Activated B cell treated with CpG ODN at 0.5 μM for 24 hours (primary cell): ENCODE measurements at regions not wholly inside any gene's neighbourhood (a gene's known extent, or its start where the extent isn't known, plus 50 kb on each side); places are given as distances from the start of the nearest gene placed in this dataset.
A peak's percentile ranks its signal among the peaks of the same experiment; 100 is the strongest.

Experiments
- ATAC-seq: fragments of 200-7000 bp; cut with Tn5 transposase; one replicate; pipeline ENCODE4 v1.10.0; 2021; ENCODE audit warnings: low read depth, mild to moderate bottlenecking, moderate library complexity
- CTCF ChIA-PET: fragments of 350-600 bp; sonication (Branson Sonifier 250); formaldehyde crosslinking; loops from one replicate; lab custom pipeline; 2021; ENCODE audit warnings: antibody characterized with exemption; lab: Charles Lee
- POLR2A ChIA-PET: fragments of 350-600 bp; sonication (Branson Sonifier 250); formaldehyde crosslinking; loops from one replicate; lab custom pipeline; 2021; ENCODE audit warnings: antibody characterized with exemption; lab: Charles Lee
- DNase-seq: peaks from one replicate; pipeline ENCODE4 v3.0.0; 2022
- H3K27ac Mint-ChIP-seq: one replicate; pipeline ENCODE4 v1.8.0; 2020; ENCODE audit warnings: mixed read lengths
- H3K27me3 Mint-ChIP-seq: one replicate; pipeline ENCODE4 v1.8.0; 2021; ENCODE audit warnings: mixed read lengths
- H3K36me3 Mint-ChIP-seq: one replicate; pipeline ENCODE4 v1.8.0; 2021; ENCODE audit warnings: low read depth, mixed read lengths
- H3K4me1 Mint-ChIP-seq: one replicate; pipeline ENCODE4 v1.8.0; 2021; ENCODE audit warnings: mixed read lengths
- H3K4me3 Mint-ChIP-seq: one replicate; pipeline ENCODE4 v1.8.0; 2020; ENCODE audit warnings: mild to moderate bottlenecking, mixed read lengths
- H3K9me3 Mint-ChIP-seq: one replicate; pipeline ENCODE4 v1.8.0; 2020; ENCODE audit warnings: mixed read lengths
- intact Hi-C: fragments of 100-400 bp; cut with micrococcal nuclease; formaldehyde crosslinking; loops from one replicate; pipeline ENCODE4 v1.15.1; 2024
- TF ChIP-seq, protein P1 (sequence below): fragments of 200-600 bp; IDR thresholded peaks from one replicate; pipeline ENCODE4 v1.8.0; 2022; ENCODE audit warnings: antibody characterized with exemption, mild to moderate bottlenecking

GRCh38 chr12:89244536-89244935, 107.8 kb downstream of the DUSP6 start:
- peaks cover 20% of the 10 kb centered on the region for H3K27me3 Mint-ChIP-seq
- no peak overlapping the region for H3K27ac Mint-ChIP-seq
- TF ChIP-seq, protein P1, sequence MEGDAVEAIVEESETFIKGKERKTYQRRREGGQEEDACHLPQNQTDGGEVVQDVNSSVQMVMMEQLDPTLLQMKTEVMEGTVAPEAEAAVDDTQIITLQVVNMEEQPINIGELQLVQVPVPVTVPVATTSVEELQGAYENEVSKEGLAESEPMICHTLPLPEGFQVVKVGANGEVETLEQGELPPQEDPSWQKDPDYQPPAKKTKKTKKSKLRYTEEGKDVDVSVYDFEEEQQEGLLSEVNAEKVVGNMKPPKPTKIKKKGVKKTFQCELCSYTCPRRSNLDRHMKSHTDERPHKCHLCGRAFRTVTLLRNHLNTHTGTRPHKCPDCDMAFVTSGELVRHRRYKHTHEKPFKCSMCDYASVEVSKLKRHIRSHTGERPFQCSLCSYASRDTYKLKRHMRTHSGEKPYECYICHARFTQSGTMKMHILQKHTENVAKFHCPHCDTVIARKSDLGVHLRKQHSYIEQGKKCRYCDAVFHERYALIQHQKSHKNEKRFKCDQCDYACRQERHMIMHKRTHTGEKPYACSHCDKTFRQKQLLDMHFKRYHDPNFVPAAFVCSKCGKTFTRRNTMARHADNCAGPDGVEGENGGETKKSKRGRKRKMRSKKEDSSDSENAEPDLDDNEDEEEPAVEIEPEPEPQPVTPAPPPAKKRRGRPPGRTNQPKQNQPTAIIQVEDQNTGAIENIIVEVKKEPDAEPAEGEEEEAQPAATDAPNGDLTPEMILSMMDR: no peak
- no peaks in the 10 kb centered on the region for H3K36me3 Mint-ChIP-seq
- DNase-seq (no peak), ATAC-seq (peak; percentile 52)
- peaks cover 19% of the 10 kb centered on the region for H3K4me1 Mint-ChIP-seq
- ChIA-PET CTCF (no interaction called here), POLR2A (no interaction called here)
- H3K4me3 Mint-ChIP-seq: no peak overlapping the region
- no peaks in the 10 kb centered on the region for H3K9me3 Mint-ChIP-seq
- intact Hi-C loops: no loop called here

- ChIA-PET POLR2A (no interaction called here), CTCF (no interaction called here)
- Mint-ChIP-seq H3K27me3 (peaks cover 17% of the 10 kb centered on the region), H3K4me1 (peaks cover 19% of the 10 kb centered on the region), H3K27ac (no peak overlapping the region), H3K36me3 (no peaks in the 10 kb centered on the region), H3K4me3 (no peak overlapping the region), H3K9me3 (no peaks in the 10 kb centered on the region)
- DNase-seq: no peak
- intact Hi-C loops: no loop called here
- no peak for ATAC-seq
- TF ChIP-seq, protein P1: no peak
Observed at GRCh38 chr12:89243771-89244170, 108.5 kb downstream of the DUSP6 start.

- Mint-ChIP-seq H3K36me3 (no peaks in the 10 kb centered on the region), H3K27ac (no peak overlapping the region), H3K27me3 (peaks cover 8% of the 10 kb centered on the region), H3K4me1 (peaks cover 18% of the 10 kb centered on the region), H3K9me3 (no peaks in the 10 kb centered on the region), H3K4me3 (no peak overlapping the region)
- ChIA-PET CTCF (no interaction called here), POLR2A (no interaction called here)
- DNase-seq: no peak
- TF ChIP-seq, protein P1: no peak
- intact Hi-C loops: no loop called here
- no peak for ATAC-seq
Observed at GRCh38 chr12:89239534-89239933, 112.8 kb downstream of the DUSP6 start.

DNA sequence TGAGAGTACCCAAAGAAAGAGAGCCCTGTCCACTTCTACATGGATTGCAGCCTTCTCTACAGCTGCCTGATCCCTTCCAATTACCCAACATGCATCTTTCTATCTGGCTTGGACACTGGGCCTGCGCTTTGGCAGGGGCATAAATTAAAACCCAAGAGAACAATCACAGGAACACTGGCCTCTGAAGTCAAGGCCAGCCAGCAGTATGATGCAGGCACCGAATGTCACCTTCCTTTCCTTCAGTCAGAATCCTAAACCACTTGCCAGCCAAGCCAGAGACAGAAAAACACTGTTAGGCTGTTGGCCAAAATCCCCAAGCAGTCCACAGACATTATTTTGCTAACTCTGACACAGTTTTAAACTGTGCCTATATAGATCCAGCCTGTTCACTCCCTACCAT, 113.7 kb downstream of the DUSP6 start:
- TF ChIP-seq, protein P1: no peak
- ATAC-seq (no peak), DNase-seq (no peak)
- CTCF ChIA-PET: no interaction called here
- POLR2A ChIA-PET: no interaction called here
- Mint-ChIP-seq H3K4me3 (no peak overlapping the region), H3K9me3 (no peaks in the 10 kb centered on the region), H3K36me3 (no peaks in the 10 kb centered on the region), H3K27ac (no peak overlapping the region), H3K27me3 (peaks cover 7% of the 10 kb centered on the region), H3K4me1 (peaks cover 10% of the 10 kb centered on the region)
- intact Hi-C loops: no loop called here

DNA sequence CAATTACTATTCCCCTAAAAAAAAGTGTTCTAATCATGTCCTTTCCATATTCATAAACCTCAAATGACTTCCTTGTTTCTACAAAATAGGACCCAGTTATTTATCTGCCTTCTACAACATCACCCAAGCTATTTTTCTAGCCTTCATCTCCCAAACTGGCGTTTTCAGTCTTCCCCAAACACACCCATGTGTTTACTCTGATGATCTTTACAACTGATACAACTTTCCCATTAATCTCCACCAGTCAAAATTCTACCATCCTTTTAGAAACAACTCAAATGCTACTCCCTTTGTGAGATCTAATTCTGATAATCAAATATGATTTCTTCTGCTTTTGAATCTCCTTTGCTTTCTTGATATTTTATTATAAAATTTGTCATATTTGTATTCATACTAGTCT, 114.5 kb downstream of the DUSP6 start:
- Mint-ChIP-seq H3K4me3 (no peak overlapping the region), H3K4me1 (peaks cover 7% of the 10 kb centered on the region), H3K27ac (no peak overlapping the region), H3K27me3 (peaks cover 3% of the 10 kb centered on the region), H3K36me3 (no peaks in the 10 kb centered on the region), H3K9me3 (no peaks in the 10 kb centered on the region)
- DNase-seq (no peak), ATAC-seq (no peak)
- TF ChIP-seq, protein P1: no peak
- ChIA-PET CTCF (no interaction called here), POLR2A (no interaction called here)
- intact Hi-C loops: no loop called here
